ENCODE measurements at regions not wholly inside any gene's neighbourhood (a gene's known extent, or its start where the extent isn't known, plus 50 kb on each side); places are given as distances from the start of the nearest gene placed in this dataset.

DNA sequence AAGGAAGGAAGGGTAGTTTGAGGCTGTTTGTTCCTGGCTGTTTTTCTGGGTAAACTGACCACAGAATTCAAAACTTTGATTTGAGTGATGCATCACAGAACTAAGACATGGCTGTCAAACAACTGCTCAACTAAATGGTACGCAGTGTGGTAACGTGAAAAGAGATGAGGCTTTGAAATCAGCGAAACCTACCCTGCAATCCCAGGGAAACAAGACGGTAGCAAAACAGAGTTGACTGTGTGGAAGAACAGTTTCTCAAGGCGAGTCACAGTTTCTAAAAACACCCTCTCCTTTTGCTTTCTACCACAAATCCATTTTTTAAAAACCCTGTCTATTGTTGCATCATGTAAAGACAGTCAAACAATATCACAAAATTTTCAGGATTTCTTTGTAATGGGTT lies 156.0 kb upstream of the MAF start:
- H3K27me3 ChIP-seq (ENCODE audit: insufficient read depth, low read length), result no peaks in the 10 kb centered on the region
- H2BK12ac ChIP-seq (ENCODE audit: insufficient read length, low read depth, low read length), result no peak overlapping the region
- H2BK120ac ChIP-seq (ENCODE audit: low read depth, low read length, poor library complexity, severe bottlenecking), result no peak overlapping the region
- H3K27ac ChIP-seq (ENCODE audit: insufficient read length, low read depth, low read length), result no peak overlapping the region
- H3K14ac ChIP-seq (ENCODE audit: insufficient read depth, low read length), result no peak overlapping the region
- no peaks in the 10 kb centered on the region for H3K23me2 ChIP-seq (ENCODE audit: insufficient read length, low read depth, low read length, poor library complexity, severe bottlenecking)
- H3K4me2 ChIP-seq (ENCODE audit: insufficient read depth, insufficient read length, low read length), result no peak overlapping the region
- H2BK20ac ChIP-seq (ENCODE audit: low read depth, low read length, poor library complexity, severe bottlenecking), result no peak overlapping the region
- no peaks in the 10 kb centered on the region for H3K79me2 ChIP-seq (ENCODE audit: insufficient read depth, low read length)
- H3K9ac ChIP-seq (ENCODE audit: extremely low read depth, insufficient read length, low read length), result no peak overlapping the region
- no peaks in the 10 kb centered on the region for H3K9me3 ChIP-seq (ENCODE audit: control insufficient read depth, low read depth, low read length)
- H2AFZ ChIP-seq (ENCODE audit: low read length), result no peak overlapping the region
- H3K23ac ChIP-seq (ENCODE audit: insufficient read length, low read depth, low read length), result no peak overlapping the region
- H4K20me1 ChIP-seq (ENCODE audit: control insufficient read depth, insufficient read depth, insufficient read length), result no peaks in the 10 kb centered on the region
- no peak overlapping the region for H3K4ac ChIP-seq (ENCODE audit: low read depth, low read length)
- H2BK5ac ChIP-seq (ENCODE audit: insufficient read length, low read length), result no peak overlapping the region
- no peak for DNase-seq
- WGBS (ENCODE audit: extremely low coverage, insufficient read length, low lambda C conversion rate), result no CpG with 5 or more reads among the region's 5 CpGs
- Mint-ChIP-seq H3K4me3 (no peak overlapping the region), H3K9me3 (no peaks in the 10 kb centered on the region), H3K4me1 (peaks cover 0 to 6% of the 10 kb centered on the region in 2 experiments; a peak in 2 of 4 replicates), H3K27me3 (ENCODE audit: low read depth) (peaks cover 2% of the 10 kb centered on the region), H3K36me3 (ENCODE audit: insufficient read depth in 1 of 3, low read depth in 3 of 3) (no peaks in the 10 kb centered on the region), H3K27ac (no peak overlapping the region)
- H4K91ac ChIP-seq (ENCODE audit: insufficient read length, low read depth, low read length), result no peak overlapping the region
- no peak overlapping the region for H4K8ac ChIP-seq (replicated peaks; ENCODE audit: insufficient read length, low read depth, low read length)
- H2AK5ac ChIP-seq (ENCODE audit: insufficient read length, low read length), result no peak overlapping the region
- H3K79me1 ChIP-seq (ENCODE audit: insufficient read depth, low read depth, low read length, poor library complexity, severe bottlenecking), result no peaks in the 10 kb centered on the region
- no peak overlapping the region for H2BK15ac ChIP-seq (ENCODE audit: low read depth, low read length)
- H4K5ac ChIP-seq (ENCODE audit: insufficient read length, low read depth, low read length), result no peak overlapping the region
- TF ChIP-seq, protein P1, sequence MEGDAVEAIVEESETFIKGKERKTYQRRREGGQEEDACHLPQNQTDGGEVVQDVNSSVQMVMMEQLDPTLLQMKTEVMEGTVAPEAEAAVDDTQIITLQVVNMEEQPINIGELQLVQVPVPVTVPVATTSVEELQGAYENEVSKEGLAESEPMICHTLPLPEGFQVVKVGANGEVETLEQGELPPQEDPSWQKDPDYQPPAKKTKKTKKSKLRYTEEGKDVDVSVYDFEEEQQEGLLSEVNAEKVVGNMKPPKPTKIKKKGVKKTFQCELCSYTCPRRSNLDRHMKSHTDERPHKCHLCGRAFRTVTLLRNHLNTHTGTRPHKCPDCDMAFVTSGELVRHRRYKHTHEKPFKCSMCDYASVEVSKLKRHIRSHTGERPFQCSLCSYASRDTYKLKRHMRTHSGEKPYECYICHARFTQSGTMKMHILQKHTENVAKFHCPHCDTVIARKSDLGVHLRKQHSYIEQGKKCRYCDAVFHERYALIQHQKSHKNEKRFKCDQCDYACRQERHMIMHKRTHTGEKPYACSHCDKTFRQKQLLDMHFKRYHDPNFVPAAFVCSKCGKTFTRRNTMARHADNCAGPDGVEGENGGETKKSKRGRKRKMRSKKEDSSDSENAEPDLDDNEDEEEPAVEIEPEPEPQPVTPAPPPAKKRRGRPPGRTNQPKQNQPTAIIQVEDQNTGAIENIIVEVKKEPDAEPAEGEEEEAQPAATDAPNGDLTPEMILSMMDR (conservative IDR thresholded peaks at IDR 0.05), result no peak
- H3K4me1 ChIP-seq (ENCODE audit: insufficient read depth, low read length), result no peaks in the 10 kb centered on the region
- H3T11ph ChIP-seq (ENCODE audit: low read length), result no peak overlapping the region
- H3K56ac ChIP-seq (ENCODE audit: insufficient read length, low read depth, low read length), result no peak overlapping the region
- H3K18ac ChIP-seq (ENCODE audit: insufficient read length, low read depth, low read length), result no peak overlapping the region

Data from H9 (cell line).